OCI-LY7 (cell line): ENCODE measurements at regions not wholly inside any gene's neighbourhood (a gene's known extent, or its start where the extent isn't known, plus 50 kb on each side); places are given as distances from the start of the nearest gene placed in this dataset.

Source experiments
- BruUV-seq: library from RNA; stranded (reverse); fragments of 400-500 nt; replicated peaks from 2 replicates; lab custom pipeline; 2021; lab: Mats Ljungman, UMichigan
- CTCF ChIA-PET: fragments of 300-600 bp; sonication (Branson Sonifier 250); formaldehyde crosslinking; loops from one replicate; lab custom pipeline; 2022; ENCODE audit warnings: antibody characterized with exemption; ENCODE audit not compliant: unreplicated experiment; lab: Charles Lee
- POLR2A ChIA-PET: fragments of 300-600 bp; sonication (Branson Sonifier 250); formaldehyde crosslinking; loops from one replicate; lab custom pipeline; 2022; ENCODE audit warnings: antibody characterized with exemption; lab: Charles Lee
- DNase-seq: peaks from one replicate; pipeline ENCODE4 v3.0.0-alpha.2; 2015; ENCODE audit warnings: low spot score
- H2AFZ ChIP-seq: fragments of 200-600 bp; sonication (generic), shearing (Covaris generic); 2 replicates; pipeline ENCODE4 v1.6.1; 2014; ENCODE audit warnings: mild to moderate bottlenecking, antibody characterized with exemption, low read length, moderate library complexity
- H3K27ac ChIP-seq: fragments of 200-600 bp; sonication (generic); 2 replicates; pipeline ENCODE4 v1.5.1; 2014; ENCODE audit warnings: mixed run types, low read depth, mild to moderate bottlenecking, moderate library complexity, low read length, inconsistent platforms; ENCODE audit not compliant: poor library complexity, severe bottlenecking
- H3K36me3 ChIP-seq: fragments of 200-600 bp; sonication (generic); 2 replicates; pipeline ENCODE4 v1.6.1; 2014; ENCODE audit warnings: mild to moderate bottlenecking, antibody characterized with exemption, low read length, moderate library complexity, mixed read lengths; ENCODE audit not compliant: insufficient read depth
- H3K4me1 ChIP-seq: fragments of 200-600 bp; sonication (generic); 2 replicates; pipeline ENCODE4 v1.5.1; 2014; ENCODE audit warnings: mild to moderate bottlenecking, low read length; ENCODE audit not compliant: insufficient read depth, poor library complexity, severe bottlenecking
- H3K4me2 ChIP-seq: fragments of 200-600 bp; sonication (generic); 2 replicates; pipeline ENCODE4 v1.6.1; 2014; ENCODE audit warnings: mild to moderate bottlenecking, low read length
- H3K4me3 ChIP-seq: fragments of 200-600 bp; sonication (generic); 2 replicates; pipeline ENCODE4 v1.5.1; 2014; ENCODE audit warnings: mild to moderate bottlenecking, low read depth, low read length; ENCODE audit not compliant: poor library complexity, severe bottlenecking
- H3K79me2 ChIP-seq: fragments of 200-600 bp; sonication (generic); 2 replicates; pipeline ENCODE4 v1.6.1; 2016; ENCODE audit warnings: low read depth, mild to moderate bottlenecking, low read length, moderate library complexity, mixed read lengths; ENCODE audit not compliant: insufficient read depth
- H3K9me2 ChIP-seq: fragments of 200-600 bp; sonication (generic); 2 replicates; pipeline ENCODE4 v1.6.1; 2016; ENCODE audit warnings: mild to moderate bottlenecking, low read length, mixed read lengths; ENCODE audit not compliant: insufficient read depth
- H3K9me3 ChIP-seq: fragments of 200-600 bp; sonication (generic); 2 replicates; pipeline ENCODE4 v1.6.1; 2014; ENCODE audit warnings: mild to moderate bottlenecking, mixed run types, low read length, mixed read lengths
- H4K20me1 ChIP-seq: fragments of 200-600 bp; sonication (generic); 2 replicates; pipeline ENCODE4 v1.6.1; 2014; ENCODE audit warnings: mild to moderate bottlenecking, antibody characterized with exemption, low read length, moderate library complexity, mixed read lengths; ENCODE audit not compliant: insufficient read depth
- EZH2phosphoT487 ChIP-seq: fragments of 200-600 bp; sonication (generic); IDR thresholded peaks from 2 replicates; pipeline ENCODE4 v1.6.1; 2018; ENCODE audit warnings: low read depth, borderline replicate concordance, mild to moderate bottlenecking, mixed run types, antibody characterized with exemption, low read length, moderate library complexity, mixed read lengths
- intact Hi-C: fragments of 100-400 bp; cut with micrococcal nuclease; formaldehyde crosslinking; loops from one replicate; pipeline ENCODE4 v1.10.0; 2022; ENCODE audit not compliant: unreplicated experiment
- TF ChIP-seq, protein P1 (sequence below): fragments of 200-600 bp; sonication (generic); conservative IDR thresholded peaks from 2 replicates; pipeline ENCODE4 v1.5.1; 2014; ENCODE audit warnings: mild to moderate bottlenecking, antibody characterized with exemption, low read length, moderate library complexity, mixed read lengths

DNA sequence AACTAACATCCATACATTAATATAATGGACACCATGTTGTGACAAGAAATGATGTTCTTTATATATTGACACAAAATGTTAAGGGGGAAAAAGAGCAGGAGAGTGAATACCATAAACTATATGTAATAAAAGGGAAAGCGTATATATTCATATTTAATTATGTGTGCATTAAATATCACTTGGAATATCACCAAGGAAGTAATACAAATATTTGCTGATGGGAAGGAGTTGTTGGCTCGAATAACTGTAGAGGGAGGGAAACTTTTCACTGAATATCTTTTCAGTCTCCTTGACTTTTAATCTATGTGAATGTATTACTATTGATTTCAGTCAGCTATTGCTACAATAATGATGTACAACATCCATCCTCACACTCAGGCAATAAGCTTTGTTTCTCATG is 167.0 kb upstream of the DPH6 start:
- ChIA-PET POLR2A (interaction anchor here (0.7 kb wide), 1 partner anchor 150 kb away, joined by 3 read pairs; no protein-coding TSS in a partner anchor), CTCF (no interaction called here)
- Histone ChIP-seq H4K20me1 (no peaks in the 10 kb centered on the region), H3K4me2 (no peak overlapping the region), H3K4me3 (no peak overlapping the region), H3K4me1 (no peaks in the 10 kb centered on the region), H3K9me2 (no peaks in the 10 kb centered on the region), H3K79me2 (no peaks in the 10 kb centered on the region), H3K9me3 (no peaks in the 10 kb centered on the region), H2AFZ (no peak overlapping the region), H3K27ac (no peak overlapping the region), H3K36me3 (no peaks in the 10 kb centered on the region)
- TF ChIP-seq, protein P1, sequence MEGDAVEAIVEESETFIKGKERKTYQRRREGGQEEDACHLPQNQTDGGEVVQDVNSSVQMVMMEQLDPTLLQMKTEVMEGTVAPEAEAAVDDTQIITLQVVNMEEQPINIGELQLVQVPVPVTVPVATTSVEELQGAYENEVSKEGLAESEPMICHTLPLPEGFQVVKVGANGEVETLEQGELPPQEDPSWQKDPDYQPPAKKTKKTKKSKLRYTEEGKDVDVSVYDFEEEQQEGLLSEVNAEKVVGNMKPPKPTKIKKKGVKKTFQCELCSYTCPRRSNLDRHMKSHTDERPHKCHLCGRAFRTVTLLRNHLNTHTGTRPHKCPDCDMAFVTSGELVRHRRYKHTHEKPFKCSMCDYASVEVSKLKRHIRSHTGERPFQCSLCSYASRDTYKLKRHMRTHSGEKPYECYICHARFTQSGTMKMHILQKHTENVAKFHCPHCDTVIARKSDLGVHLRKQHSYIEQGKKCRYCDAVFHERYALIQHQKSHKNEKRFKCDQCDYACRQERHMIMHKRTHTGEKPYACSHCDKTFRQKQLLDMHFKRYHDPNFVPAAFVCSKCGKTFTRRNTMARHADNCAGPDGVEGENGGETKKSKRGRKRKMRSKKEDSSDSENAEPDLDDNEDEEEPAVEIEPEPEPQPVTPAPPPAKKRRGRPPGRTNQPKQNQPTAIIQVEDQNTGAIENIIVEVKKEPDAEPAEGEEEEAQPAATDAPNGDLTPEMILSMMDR: no peak
- TF ChIP-seq EZH2phosphoT487: no peak
- intact Hi-C loops: no loop called here
- BruUV-seq: no TSS peak
- no peak for DNase-seq

DNA sequence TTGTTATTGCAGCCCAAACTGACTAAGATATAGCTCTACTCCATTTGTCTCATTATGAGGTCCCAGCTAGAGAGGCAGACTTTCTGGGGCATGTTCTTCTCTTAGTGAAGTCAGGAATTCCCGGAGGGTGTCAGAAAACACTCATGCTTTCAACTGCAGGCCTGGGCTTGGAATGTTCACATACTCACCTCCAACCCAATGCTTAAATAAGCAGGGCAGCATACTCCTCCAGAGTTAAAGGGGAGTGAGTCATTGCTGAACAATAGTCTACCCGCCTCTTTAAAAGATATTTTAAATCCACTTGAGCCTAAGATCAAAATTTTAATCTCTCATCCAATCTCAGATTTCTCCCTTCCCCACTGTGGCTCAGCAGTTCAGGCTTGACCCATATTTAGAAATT is 167.8 kb upstream of the DPH6 start:
- H3K27ac ChIP-seq: no peak overlapping the region
- no peaks in the 10 kb centered on the region for H3K9me2 ChIP-seq
- no TSS peak for BruUV-seq
- CTCF ChIA-PET: no interaction called here
- TF ChIP-seq, protein P1: no peak
- DNase-seq: no peak
- H3K9me3 ChIP-seq: no peaks in the 10 kb centered on the region
- H3K36me3 ChIP-seq: no peaks in the 10 kb centered on the region
- no peaks in the 10 kb centered on the region for H4K20me1 ChIP-seq
- no peak overlapping the region for H3K4me2 ChIP-seq
- POLR2A ChIA-PET: no interaction called here
- H3K4me1 ChIP-seq: no peaks in the 10 kb centered on the region
- H3K4me3 ChIP-seq: no peak overlapping the region
- no peaks in the 10 kb centered on the region for H3K79me2 ChIP-seq
- intact Hi-C loops: no loop called here
- no peak overlapping the region for H2AFZ ChIP-seq

DNA sequence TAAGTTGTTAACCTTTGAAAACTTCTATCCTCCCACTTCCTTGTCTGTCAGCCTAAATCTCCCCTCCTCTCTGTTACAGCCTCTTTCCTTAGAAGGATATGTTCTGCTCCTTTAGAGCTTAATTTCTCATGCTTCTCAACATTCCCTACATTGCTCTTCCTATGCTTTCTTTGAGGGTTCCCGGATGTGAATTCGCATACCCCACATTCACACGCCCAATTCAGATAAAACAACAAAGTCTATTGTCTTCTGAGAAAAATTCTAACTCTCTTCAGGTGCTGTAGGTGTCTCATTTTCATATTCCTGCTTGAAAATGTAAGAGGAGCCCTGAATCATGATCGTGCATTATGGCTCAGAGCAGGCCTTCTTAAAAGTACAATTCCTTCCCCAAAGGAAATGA is 171.8 kb upstream of the DPH6 start:
- no peaks in the 10 kb centered on the region for H3K9me3 ChIP-seq
- H3K4me2 ChIP-seq: no peak overlapping the region
- no peak overlapping the region for H2AFZ ChIP-seq
- no peak overlapping the region for H3K4me3 ChIP-seq
- no peaks in the 10 kb centered on the region for H3K4me1 ChIP-seq
- no TSS peak for BruUV-seq
- no peak for DNase-seq
- intact Hi-C loops: no loop called here
- TF ChIP-seq, protein P1: no peak
- no peak for TF ChIP-seq EZH2phosphoT487
- no peaks in the 10 kb centered on the region for H3K9me2 ChIP-seq
- ChIA-PET CTCF (no interaction called here), POLR2A (no interaction called here)
- no peaks in the 10 kb centered on the region for H3K79me2 ChIP-seq
- H3K27ac ChIP-seq: no peak overlapping the region
- H4K20me1 ChIP-seq: no peaks in the 10 kb centered on the region
- no peaks in the 10 kb centered on the region for H3K36me3 ChIP-seq
